ENCODE measurements at regions not wholly inside any gene's neighbourhood (a gene's known extent, or its start where the extent isn't known, plus 50 kb on each side); places are given as distances from the start of the nearest gene placed in this dataset.

DNA sequence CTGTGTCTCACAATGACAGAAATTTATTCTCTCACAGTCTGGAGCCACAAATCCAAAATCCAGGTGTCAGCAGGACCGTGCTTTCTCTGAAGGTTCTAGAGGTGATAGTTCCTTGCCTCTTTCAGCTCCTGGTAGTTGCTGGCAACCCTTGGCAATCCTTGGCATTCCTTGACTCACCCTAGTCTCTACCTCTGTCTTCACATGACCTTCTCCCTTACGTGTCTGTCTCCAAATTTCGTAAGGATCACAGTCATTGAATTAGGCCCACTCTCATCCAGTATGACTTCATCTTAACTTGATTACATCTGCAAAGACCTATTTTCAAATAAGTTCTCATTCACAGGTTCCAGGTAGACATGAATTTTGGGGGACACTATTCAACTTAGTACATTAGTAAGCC, 143.1 kb downstream of the CEP57L1 start (continued):
- TF ChIP-seq CTCF (IDR thresholded peaks at IDR 0.05; ENCODE audit: control extremely low read depth in 1 of 3, insufficient read depth in 1 of 3, low read depth in 1 of 3, low read length in 3 of 3): no peak
- no peak for TF ChIP-seq EZH2 (IDR thresholded peaks at IDR 0.05; ENCODE audit: low read depth, low read length, severe bottlenecking)
- TF ChIP-seq CREB1 (IDR thresholded peaks at IDR 0.05): no peak
